ENCODE measurements at regions not wholly inside any gene's neighbourhood (a gene's known extent, or its start where the extent isn't known, plus 50 kb on each side); places are given as distances from the start of the nearest gene placed in this dataset.

GRCh38 chr2:17355608-17356329, 162.5 kb downstream of the RAD51AP2 start:
- TF ChIP-seq CTCF (IDR thresholded peaks at IDR 0.05) (no peak), EP300 (IDR thresholded peaks at IDR 0.05) (no peak)
